DND-41 (cell line): ENCODE measurements at regions not wholly inside any gene's neighbourhood (a gene's known extent, or its start where the extent isn't known, plus 50 kb on each side); places are given as distances from the start of the nearest gene placed in this dataset.

Experiments
- ATAC-seq: fragments of 200-7000 bp; cut with Tn5 transposase; 3 replicates; pipeline ENCODE4 v1.9.1; 2021; ENCODE audit warnings: low read depth; ENCODE audit not compliant: insufficient read depth
- DNase-seq: peaks from one replicate; pipeline ENCODE4 v3.0.0-alpha.2; 2020
- H2AFZ ChIP-seq: 2 replicates; pipeline ENCODE4 v1.6.0; 2012; ENCODE audit warnings: low read depth, low read length
- H3K27ac ChIP-seq: 2 replicates; pipeline ENCODE4 v1.5.1; 2012; ENCODE audit warnings: low read length, inconsistent platforms
- H3K27me3 ChIP-seq: fragments of 200-600 bp; sonication (generic); 2 replicates; pipeline ENCODE4 v1.6.0; 2012; ENCODE audit warnings: low read length, mild to moderate bottlenecking, inconsistent platforms; ENCODE audit not compliant: insufficient read depth, poor library complexity
- H3K36me3 ChIP-seq: 2 replicates; pipeline ENCODE4 v1.5.1; 2012; ENCODE audit warnings: low read length, inconsistent platforms; ENCODE audit not compliant: insufficient read depth
- H3K4me1 ChIP-seq: 2 replicates; pipeline ENCODE4 v1.5.1; 2012; ENCODE audit warnings: mild to moderate bottlenecking, low read length; ENCODE audit not compliant: insufficient read depth
- H3K4me2 ChIP-seq: 2 replicates; pipeline ENCODE4 v1.6.0; 2012; ENCODE audit warnings: mild to moderate bottlenecking, moderate library complexity, low read length, inconsistent platforms; ENCODE audit not compliant: insufficient read depth
- H3K4me3 ChIP-seq, 2 experiments: fragments of 200-600 bp in 1 of 2; shearing (Covaris generic) in 1 of 2; 2 replicates each; pipeline ENCODE4 v1.5.1; 2012 to 2016; ENCODE audit warnings: inconsistent platforms in 2 of 2, low read length in 2 of 2, mild to moderate bottlenecking in 2 of 2, low read depth in 1 of 2, moderate library complexity in 1 of 2
- H3K79me2 ChIP-seq: 2 replicates; pipeline ENCODE4 v1.6.0; 2012; ENCODE audit warnings: low read length, inconsistent platforms; ENCODE audit not compliant: insufficient read depth
- H3K9ac ChIP-seq: 2 replicates; pipeline ENCODE4 v1.6.0; 2012; ENCODE audit warnings: low read depth, mild to moderate bottlenecking, inconsistent platforms, low read length, moderate library complexity
- H3K9me3 ChIP-seq: 2 replicates; pipeline ENCODE4 v1.5.1; 2012; ENCODE audit warnings: low read length, moderate library complexity, mild to moderate bottlenecking, inconsistent platforms; ENCODE audit not compliant: insufficient read depth, severe bottlenecking
- H4K20me1 ChIP-seq: 2 replicates; pipeline ENCODE4 v1.6.0; 2012; ENCODE audit warnings: low read length; ENCODE audit not compliant: insufficient read depth
- CTCF ChIP-seq: IDR thresholded peaks from 2 replicates; pipeline ENCODE4 v1.5.1; 2012; ENCODE audit warnings: borderline replicate concordance, low read length, moderate library complexity, mild to moderate bottlenecking; ENCODE audit not compliant: poor library complexity, severe bottlenecking; ENCODE audit errors: extremely low read depth
- EZH2 ChIP-seq: IDR thresholded peaks from 3 replicates; pipeline ENCODE4 v1.6.1; 2012; ENCODE audit warnings: borderline replicate concordance, low read depth, mild to moderate bottlenecking, moderate library complexity, low read length, inconsistent platforms; ENCODE audit not compliant: severe bottlenecking

- ATAC-seq (no peak), DNase-seq (no peak)
- Histone ChIP-seq H3K36me3 (no peaks in the 10 kb centered on the region), H2AFZ (no peak overlapping the region), H3K27ac (no peak overlapping the region), H3K27me3 (no peaks in the 10 kb centered on the region), H3K9me3 (peaks cover 8% of the 10 kb centered on the region), H3K9ac (no peak overlapping the region), H4K20me1 (no peaks in the 10 kb centered on the region), H3K79me2 (no peaks in the 10 kb centered on the region), H3K4me2 (no peak overlapping the region), H3K4me3 (no peak overlapping the region), H3K4me1 (no peaks in the 10 kb centered on the region)
- TF ChIP-seq CTCF = no peak
- TF ChIP-seq EZH2 = no peak
Measured at GRCh38 chr20:21608777-21609176, 94.9 kb upstream of the NKX2-2 start.

- H3K4me3 ChIP-seq = no peak overlapping the region
- DNase-seq = no peak
- TF ChIP-seq EZH2 (no peak), CTCF (no peak)
Measured at GRCh38 chr20:21607971-21608725, 94.3 kb upstream of the NKX2-2 start.

GRCh38 chr20:21601799-21602198 is 87.9 kb upstream of the NKX2-2 start:
- no peaks in the 10 kb centered on the region for H4K20me1 ChIP-seq
- H3K9me3 ChIP-seq = peaks cover 4% of the 10 kb centered on the region
- no peak for DNase-seq
- H3K36me3 ChIP-seq = no peaks in the 10 kb centered on the region
- no peak overlapping the region for H2AFZ ChIP-seq
- no peaks in the 10 kb centered on the region for H3K4me1 ChIP-seq
- no peak overlapping the region for H3K4me2 ChIP-seq
- H3K27ac ChIP-seq = no peak overlapping the region
- no peaks in the 10 kb centered on the region for H3K79me2 ChIP-seq
- H3K4me3 ChIP-seq = no peak overlapping the region
- no peaks in the 10 kb centered on the region for H3K27me3 ChIP-seq
- no peak for ATAC-seq
- TF ChIP-seq CTCF = no peak
- no peak for TF ChIP-seq EZH2
- H3K9ac ChIP-seq = no peak overlapping the region

More at GRCh38 chr20:21607971-21608725, 94.3 kb upstream of the NKX2-2 start:
- H3K27me3 ChIP-seq = no peaks in the 10 kb centered on the region
- no peak overlapping the region for H3K27ac ChIP-seq
- peaks cover 8% of the 10 kb centered on the region for H3K9me3 ChIP-seq
- no peak overlapping the region for H2AFZ ChIP-seq
- H3K4me2 ChIP-seq = no peak overlapping the region
- ATAC-seq = no peak
- H3K79me2 ChIP-seq = no peaks in the 10 kb centered on the region
- H4K20me1 ChIP-seq = no peaks in the 10 kb centered on the region
- H3K4me1 ChIP-seq = no peaks in the 10 kb centered on the region
- H3K9ac ChIP-seq = no peak overlapping the region
- H3K36me3 ChIP-seq = no peaks in the 10 kb centered on the region

- TF ChIP-seq EZH2 (no peak), CTCF (no peak)
- Histone ChIP-seq H3K79me2 (no peaks in the 10 kb centered on the region), H3K27me3 (no peaks in the 10 kb centered on the region), H3K4me3 (no peak overlapping the region), H4K20me1 (no peaks in the 10 kb centered on the region), H3K4me2 (no peak overlapping the region), H3K4me1 (no peaks in the 10 kb centered on the region), H3K9ac (no peak overlapping the region), H3K9me3 (no peaks in the 10 kb centered on the region), H2AFZ (no peak overlapping the region), H3K36me3 (no peaks in the 10 kb centered on the region), H3K27ac (no peak overlapping the region)
- DNase-seq (no peak), ATAC-seq (no peak)
Measured at GRCh38 chr20:21586682-21587081, 72.8 kb upstream of the NKX2-2 start.
